ENCODE measurements at regions not wholly inside any gene's neighbourhood (a gene's known extent, or its start where the extent isn't known, plus 50 kb on each side); places are given as distances from the start of the nearest gene placed in this dataset.

DNA sequence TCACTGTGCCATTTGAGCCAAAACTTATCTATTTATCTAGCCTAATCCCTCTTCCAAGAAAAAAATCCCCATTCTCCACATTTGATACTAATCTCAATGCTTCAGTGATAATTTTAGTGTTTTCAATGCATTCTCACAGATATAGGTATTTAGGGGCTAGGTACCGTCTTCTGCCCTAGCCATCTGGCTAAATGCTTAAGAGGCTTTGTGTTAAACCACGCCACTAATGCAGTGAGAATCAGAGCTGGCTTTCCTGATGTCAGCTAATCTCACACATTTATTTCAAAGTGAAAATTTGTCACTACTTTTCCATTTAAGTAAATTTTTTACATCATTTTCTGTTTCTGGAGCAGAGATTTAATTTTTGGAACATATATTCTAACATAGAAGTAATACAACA, 479.7 kb downstream of the MAN2A1 start:
- ChIA-PET POLR2A (no interaction called here), CTCF (interaction anchor here (1.0 to 1.5 kb wide), 2 partner anchors 14 to 553 kb away, joined by 3 read pairs; no protein-coding TSS in a partner anchor)
- DNase-seq (ENCODE audit: extremely low spot score) = no peak
- TF ChIP-seq, protein P1, sequence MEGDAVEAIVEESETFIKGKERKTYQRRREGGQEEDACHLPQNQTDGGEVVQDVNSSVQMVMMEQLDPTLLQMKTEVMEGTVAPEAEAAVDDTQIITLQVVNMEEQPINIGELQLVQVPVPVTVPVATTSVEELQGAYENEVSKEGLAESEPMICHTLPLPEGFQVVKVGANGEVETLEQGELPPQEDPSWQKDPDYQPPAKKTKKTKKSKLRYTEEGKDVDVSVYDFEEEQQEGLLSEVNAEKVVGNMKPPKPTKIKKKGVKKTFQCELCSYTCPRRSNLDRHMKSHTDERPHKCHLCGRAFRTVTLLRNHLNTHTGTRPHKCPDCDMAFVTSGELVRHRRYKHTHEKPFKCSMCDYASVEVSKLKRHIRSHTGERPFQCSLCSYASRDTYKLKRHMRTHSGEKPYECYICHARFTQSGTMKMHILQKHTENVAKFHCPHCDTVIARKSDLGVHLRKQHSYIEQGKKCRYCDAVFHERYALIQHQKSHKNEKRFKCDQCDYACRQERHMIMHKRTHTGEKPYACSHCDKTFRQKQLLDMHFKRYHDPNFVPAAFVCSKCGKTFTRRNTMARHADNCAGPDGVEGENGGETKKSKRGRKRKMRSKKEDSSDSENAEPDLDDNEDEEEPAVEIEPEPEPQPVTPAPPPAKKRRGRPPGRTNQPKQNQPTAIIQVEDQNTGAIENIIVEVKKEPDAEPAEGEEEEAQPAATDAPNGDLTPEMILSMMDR (IDR thresholded peaks at IDR 0.05; ENCODE audit: control extremely low read depth, extremely low read depth, low read depth, missing control alignments) = no peak

DNA sequence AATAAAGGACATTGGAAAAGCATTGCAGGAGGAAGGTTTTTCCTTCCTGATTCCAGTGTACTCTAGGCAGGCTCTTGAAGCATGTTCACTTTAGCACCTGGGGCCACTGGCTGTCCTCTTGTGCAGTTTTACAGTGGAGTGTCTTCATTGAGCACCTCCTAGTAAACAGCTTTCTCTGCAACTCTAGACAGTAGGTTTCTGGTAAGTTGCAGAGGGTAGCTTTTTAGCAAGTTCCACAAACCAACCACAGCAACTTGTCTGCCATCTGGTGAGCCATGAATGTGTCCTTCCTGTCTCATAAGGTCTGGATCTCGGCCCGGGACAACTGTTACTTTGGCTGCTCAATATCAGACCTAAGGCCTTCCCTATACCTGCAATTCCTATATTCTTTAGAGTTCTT, 488.0 kb downstream of the MAN2A1 start:
- TF ChIP-seq, protein P1 (IDR thresholded peaks at IDR 0.05; ENCODE audit: control extremely low read depth, extremely low read depth, low read depth, missing control alignments) = no peak
- ChIA-PET CTCF (no interaction called here), POLR2A (no interaction called here)
- DNase-seq (ENCODE audit: extremely low spot score) = no peak

DNA sequence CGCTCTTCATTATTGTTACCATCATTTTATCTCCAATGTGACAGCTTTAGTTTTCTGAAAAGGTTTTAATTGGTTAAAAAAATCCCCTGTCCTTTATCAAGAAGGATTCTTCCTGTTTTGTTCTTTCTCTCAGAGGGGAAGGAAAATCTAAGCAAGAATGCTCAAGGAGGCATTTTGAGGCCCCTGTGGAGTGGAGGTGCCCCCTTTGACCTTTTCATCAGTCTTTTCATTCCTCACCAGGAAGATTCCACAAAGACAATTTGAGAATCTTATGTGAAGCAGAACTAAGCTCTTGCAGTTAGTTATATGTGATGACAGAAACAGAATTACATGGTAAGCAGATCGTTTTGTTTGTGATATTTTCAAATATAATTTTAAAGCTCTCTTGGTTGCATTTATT, 489.6 kb downstream of the MAN2A1 start:
- ChIA-PET POLR2A (no interaction called here), CTCF (no interaction called here)

DNA sequence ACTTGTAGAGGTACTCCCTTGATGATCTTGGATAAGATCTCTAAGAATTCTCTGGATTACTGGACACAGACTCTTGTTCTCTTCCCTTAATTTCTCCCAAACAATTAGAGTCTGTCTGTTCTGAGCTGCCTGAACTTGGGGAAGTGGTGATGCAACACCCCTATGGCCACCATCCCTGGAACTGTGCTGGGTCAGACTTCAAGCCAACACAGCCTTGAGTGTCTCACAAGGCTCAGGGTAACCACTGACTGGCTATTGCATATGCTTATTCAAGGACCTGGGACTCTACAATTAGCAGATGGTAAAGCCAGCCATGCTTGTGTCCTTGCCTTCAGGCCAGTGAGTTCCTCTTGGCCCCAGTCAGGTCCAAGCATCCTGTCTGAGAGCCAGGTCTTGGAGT, 504.5 kb downstream of the MAN2A1 start:
- ChIA-PET CTCF (interaction anchor here (1.1 kb wide), 1 partner anchor 13 kb away, joined by 4 read pairs; no protein-coding TSS in a partner anchor), POLR2A (no interaction called here)
- TF ChIP-seq, protein P1 (IDR thresholded peaks at IDR 0.05; ENCODE audit: control extremely low read depth, extremely low read depth, low read depth, missing control alignments) = no peak
- DNase-seq (ENCODE audit: extremely low spot score) = no peak

More for the DNA sequence above, 489.6 kb downstream of the MAN2A1 start:
- DNase-seq (ENCODE audit: extremely low spot score) = no peak
- TF ChIP-seq, protein P1 (IDR thresholded peaks at IDR 0.05; ENCODE audit: control extremely low read depth, extremely low read depth, low read depth, missing control alignments) = no peak

DNA sequence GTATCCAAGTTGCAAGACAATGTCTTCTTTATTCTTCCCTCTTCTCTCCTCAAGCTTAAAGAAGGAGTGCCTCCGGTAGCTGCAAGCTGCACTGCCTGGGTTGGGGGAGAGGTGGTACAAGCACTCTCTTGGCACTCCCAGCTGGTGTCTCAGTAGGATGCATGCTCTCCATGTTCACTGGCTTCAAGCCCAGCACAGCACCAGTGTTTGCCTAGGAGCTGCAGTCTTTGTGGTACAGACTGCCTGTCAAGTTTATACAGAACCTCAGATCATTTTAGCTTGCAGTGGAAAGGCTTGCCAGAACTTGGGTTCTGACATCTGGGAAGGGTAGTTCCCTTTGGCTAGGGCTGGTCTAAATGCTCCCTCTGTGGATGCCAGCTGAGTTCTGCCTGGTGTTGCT, 505.6 kb downstream of the MAN2A1 start:
- TF ChIP-seq, protein P1 (IDR thresholded peaks at IDR 0.05; ENCODE audit: control extremely low read depth, extremely low read depth, low read depth, missing control alignments) = no peak
- POLR2A ChIA-PET = no interaction called here

DNA sequence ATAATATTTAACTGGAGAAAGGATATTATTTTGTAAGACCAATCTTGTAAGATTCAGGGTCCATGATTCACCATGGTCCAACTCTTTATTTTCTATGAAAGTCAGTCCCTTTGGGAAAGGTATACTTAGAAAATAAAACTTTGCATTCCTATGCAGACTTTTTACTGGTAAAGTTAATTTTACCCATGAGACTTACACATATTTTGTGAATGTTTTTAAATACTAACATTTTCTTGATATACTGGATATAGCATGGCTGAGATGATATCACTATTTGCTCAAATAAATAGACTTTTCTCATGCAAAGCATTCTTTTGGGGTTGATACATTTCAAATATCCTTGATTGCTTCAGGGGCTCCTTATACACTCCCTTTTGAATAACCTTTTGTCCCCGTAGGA, 512.1 kb downstream of the MAN2A1 start:
- ChIA-PET POLR2A (no interaction called here), CTCF (interaction anchor here (0.8 kb wide), 1 partner anchor 18 kb away, joined by 3 read pairs; no protein-coding TSS in a partner anchor)
- TF ChIP-seq, protein P1 (IDR thresholded peaks at IDR 0.05; ENCODE audit: control extremely low read depth, extremely low read depth, low read depth, missing control alignments) = no peak
- no peak for DNase-seq (ENCODE audit: extremely low spot score)

More for the DNA sequence above, 505.6 kb downstream of the MAN2A1 start:
- DNase-seq (ENCODE audit: extremely low spot score) = no peak
- CTCF ChIA-PET = interaction anchor here (1.1 kb wide), 1 partner anchor 27 kb away, joined by 3 read pairs; no protein-coding TSS in a partner anchor

DNA sequence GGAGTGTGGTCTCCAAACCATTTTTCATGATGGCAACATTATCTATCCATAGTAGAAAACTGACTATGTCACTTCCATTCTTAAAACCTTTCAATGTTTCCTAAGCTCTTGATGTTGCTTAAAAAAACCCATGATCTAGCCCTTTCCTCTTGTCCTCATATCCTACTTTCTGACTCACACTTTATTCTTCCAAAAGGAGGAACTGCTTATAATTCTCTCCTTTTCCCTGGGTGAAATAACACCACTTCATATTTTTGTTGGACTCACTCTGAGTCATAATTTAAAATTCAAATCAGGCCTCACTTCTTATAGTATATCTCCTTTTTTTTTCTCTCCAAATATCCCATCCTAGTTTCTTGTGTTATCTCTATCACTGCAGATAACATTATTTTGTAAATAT, 513.9 kb downstream of the MAN2A1 start:
- TF ChIP-seq, protein P1 (IDR thresholded peaks at IDR 0.05; ENCODE audit: control extremely low read depth, extremely low read depth, low read depth, missing control alignments) = no peak
- ChIA-PET POLR2A (no interaction called here), CTCF (no interaction called here)
- no peak for DNase-seq (ENCODE audit: extremely low spot score)

Measured in GM10248 (cell line).